HL-60 (cell line): ENCODE measurements at regions not wholly inside any gene's neighbourhood (a gene's known extent, or its start where the extent isn't known, plus 50 kb on each side); places are given as distances from the start of the nearest gene placed in this dataset.

Experiments used
- DNase-seq, 2 experiments: peaks; one replicate each; pipeline ENCODE4 v3.0.0-alpha.2; 2010 to 2020; ENCODE audit warnings: low read depth in 1 of 2, low spot score in 1 of 2
- H3K27ac ChIP-seq: fragments of 250-450 bp; sonication (Bioruptor Pico); replicated peaks from 2 replicates; pipeline ENCODE4 v1.5.1; 2020; ENCODE audit warnings: mild to moderate bottlenecking, moderate library complexity
- H3K27me3 ChIP-seq: fragments of 250-450 bp; sonication (Bioruptor Pico); 2 replicates; pipeline ENCODE4 v1.5.1; 2021; ENCODE audit warnings: mild to moderate bottlenecking, moderate library complexity; ENCODE audit not compliant: insufficient read depth, poor library complexity, severe bottlenecking
- H3K4me3 ChIP-seq: replicated peaks from 2 replicates; pipeline ENCODE4 v1.5.1; 2011; ENCODE audit warnings: mild to moderate bottlenecking, control low read depth, low read length; ENCODE audit not compliant: insufficient read depth
- GABPA ChIP-seq: IDR thresholded peaks from 2 replicates; pipeline ENCODE4 v1.6.1; 2012; ENCODE audit warnings: low read depth
- POLR2AphosphoS5 ChIP-seq: IDR thresholded peaks from 2 replicates; pipeline ENCODE4 v1.6.1; 2012; ENCODE audit warnings: low read depth
- SPI1 ChIP-seq: IDR thresholded peaks from 2 replicates; pipeline ENCODE4 v1.6.1; 2012; ENCODE audit warnings: low read depth, mild to moderate bottlenecking, borderline replicate concordance
- TF ChIP-seq, protein P1 (sequence below): IDR thresholded peaks from one replicate; pipeline ENCODE4 v1.5.1; 2011; ENCODE audit warnings: low read length, control low read depth, inconsistent platforms; ENCODE audit not compliant: insufficient read depth
- TF ChIP-seq, protein P2 (sequence below): IDR thresholded peaks from 2 replicates; pipeline ENCODE4 v1.6.1; 2012; ENCODE audit warnings: low read depth; ENCODE audit not compliant: insufficient replicate concordance

DNA sequence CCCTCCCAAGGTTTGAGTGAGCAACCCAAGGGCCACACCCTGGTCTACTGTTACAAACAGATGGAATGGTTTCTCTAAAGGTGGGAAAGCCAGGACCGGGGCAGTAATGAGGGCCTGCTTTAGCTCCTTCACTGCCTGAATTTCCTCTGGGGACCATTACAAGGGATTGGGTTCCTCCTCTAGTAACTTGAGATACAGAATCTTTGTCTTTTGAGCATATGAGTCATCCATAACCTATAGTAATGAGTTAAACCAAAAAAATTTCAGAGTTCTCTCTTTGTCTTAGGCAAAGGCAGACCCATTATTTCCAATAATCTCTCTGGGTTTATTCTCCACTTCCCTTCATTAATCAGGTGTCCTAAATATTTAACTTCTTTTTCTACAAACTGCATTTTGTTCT is 618.8 kb downstream of the HINT1 start:
- Histone ChIP-seq H3K4me3 (no peak overlapping the region), H3K27me3 (no peaks in the 10 kb centered on the region), H3K27ac (no peak overlapping the region)
- DNase-seq, result no peak
- TF ChIP-seq SPI1 (no peak), GABPA (no peak), POLR2AphosphoS5 (no peak)
- TF ChIP-seq, protein P1, sequence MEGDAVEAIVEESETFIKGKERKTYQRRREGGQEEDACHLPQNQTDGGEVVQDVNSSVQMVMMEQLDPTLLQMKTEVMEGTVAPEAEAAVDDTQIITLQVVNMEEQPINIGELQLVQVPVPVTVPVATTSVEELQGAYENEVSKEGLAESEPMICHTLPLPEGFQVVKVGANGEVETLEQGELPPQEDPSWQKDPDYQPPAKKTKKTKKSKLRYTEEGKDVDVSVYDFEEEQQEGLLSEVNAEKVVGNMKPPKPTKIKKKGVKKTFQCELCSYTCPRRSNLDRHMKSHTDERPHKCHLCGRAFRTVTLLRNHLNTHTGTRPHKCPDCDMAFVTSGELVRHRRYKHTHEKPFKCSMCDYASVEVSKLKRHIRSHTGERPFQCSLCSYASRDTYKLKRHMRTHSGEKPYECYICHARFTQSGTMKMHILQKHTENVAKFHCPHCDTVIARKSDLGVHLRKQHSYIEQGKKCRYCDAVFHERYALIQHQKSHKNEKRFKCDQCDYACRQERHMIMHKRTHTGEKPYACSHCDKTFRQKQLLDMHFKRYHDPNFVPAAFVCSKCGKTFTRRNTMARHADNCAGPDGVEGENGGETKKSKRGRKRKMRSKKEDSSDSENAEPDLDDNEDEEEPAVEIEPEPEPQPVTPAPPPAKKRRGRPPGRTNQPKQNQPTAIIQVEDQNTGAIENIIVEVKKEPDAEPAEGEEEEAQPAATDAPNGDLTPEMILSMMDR, result no peak
- TF ChIP-seq, protein P2, sequence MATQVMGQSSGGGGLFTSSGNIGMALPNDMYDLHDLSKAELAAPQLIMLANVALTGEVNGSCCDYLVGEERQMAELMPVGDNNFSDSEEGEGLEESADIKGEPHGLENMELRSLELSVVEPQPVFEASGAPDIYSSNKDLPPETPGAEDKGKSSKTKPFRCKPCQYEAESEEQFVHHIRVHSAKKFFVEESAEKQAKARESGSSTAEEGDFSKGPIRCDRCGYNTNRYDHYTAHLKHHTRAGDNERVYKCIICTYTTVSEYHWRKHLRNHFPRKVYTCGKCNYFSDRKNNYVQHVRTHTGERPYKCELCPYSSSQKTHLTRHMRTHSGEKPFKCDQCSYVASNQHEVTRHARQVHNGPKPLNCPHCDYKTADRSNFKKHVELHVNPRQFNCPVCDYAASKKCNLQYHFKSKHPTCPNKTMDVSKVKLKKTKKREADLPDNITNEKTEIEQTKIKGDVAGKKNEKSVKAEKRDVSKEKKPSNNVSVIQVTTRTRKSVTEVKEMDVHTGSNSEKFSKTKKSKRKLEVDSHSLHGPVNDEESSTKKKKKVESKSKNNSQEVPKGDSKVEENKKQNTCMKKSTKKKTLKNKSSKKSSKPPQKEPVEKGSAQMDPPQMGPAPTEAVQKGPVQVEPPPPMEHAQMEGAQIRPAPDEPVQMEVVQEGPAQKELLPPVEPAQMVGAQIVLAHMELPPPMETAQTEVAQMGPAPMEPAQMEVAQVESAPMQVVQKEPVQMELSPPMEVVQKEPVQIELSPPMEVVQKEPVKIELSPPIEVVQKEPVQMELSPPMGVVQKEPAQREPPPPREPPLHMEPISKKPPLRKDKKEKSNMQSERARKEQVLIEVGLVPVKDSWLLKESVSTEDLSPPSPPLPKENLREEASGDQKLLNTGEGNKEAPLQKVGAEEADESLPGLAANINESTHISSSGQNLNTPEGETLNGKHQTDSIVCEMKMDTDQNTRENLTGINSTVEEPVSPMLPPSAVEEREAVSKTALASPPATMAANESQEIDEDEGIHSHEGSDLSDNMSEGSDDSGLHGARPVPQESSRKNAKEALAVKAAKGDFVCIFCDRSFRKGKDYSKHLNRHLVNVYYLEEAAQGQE, result no peak

DNA sequence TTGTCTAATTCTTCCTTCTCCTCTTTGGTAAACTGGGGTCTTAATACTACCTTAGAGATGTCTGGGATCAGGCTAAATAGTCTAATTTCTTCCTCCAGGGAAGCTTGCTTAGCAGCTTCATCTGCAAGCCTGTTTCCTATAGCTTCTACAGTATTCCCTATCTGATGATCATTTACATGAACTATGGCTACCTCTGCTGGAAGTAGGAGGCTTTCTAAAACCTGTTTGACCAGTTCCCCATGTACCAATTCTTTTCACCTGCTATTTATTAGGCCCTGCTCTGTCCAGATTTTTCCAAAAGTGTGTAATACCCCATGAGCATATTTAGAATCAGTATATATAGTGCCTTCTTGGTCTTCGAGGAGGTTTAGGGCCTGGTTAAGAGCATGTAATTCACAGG is 619.8 kb downstream of the HINT1 start:
- H3K4me3 ChIP-seq, result no peak overlapping the region
- no peaks in the 10 kb centered on the region for H3K27me3 ChIP-seq
- DNase-seq, result no peak
- TF ChIP-seq POLR2AphosphoS5 (no peak), SPI1 (no peak), GABPA (no peak)
- TF ChIP-seq, protein P1, result no peak
- TF ChIP-seq, protein P2, result no peak
- H3K27ac ChIP-seq, result no peak overlapping the region

DNA sequence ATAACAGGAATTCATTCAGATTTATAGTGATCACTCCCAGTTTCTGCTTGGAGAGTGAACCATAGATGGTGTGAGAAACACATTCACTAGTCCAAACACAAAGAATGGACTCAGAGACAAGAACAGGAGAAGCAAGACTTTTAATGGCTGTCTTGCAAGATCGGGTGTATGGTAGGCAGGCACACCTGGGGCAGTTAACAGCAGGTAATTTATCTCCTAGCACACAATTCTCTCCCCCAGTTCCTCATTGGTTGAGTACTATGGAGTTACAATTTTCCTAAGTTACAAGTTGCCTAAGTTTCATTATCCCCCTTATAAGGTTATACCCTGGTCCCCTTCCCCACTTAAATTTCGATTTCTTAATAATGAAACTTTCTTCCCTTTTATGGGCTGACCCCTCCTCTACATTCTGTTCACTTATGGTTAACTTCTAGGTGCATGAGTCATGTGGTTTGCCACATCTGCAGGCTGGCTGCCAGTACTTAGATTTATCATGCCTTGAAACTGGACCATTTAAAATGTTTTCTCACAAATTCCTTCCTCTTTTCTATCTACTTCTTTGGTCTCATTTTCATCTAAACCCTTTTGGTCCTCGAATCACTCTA is 623.3 kb downstream of the HINT1 start:
- Histone ChIP-seq H3K27ac (no peak overlapping the region), H3K4me3 (no peak overlapping the region), H3K27me3 (no peaks in the 10 kb centered on the region)
- TF ChIP-seq GABPA (no peak), POLR2AphosphoS5 (no peak), SPI1 (no peak)
- TF ChIP-seq, protein P1, result no peak
- TF ChIP-seq, protein P2, result no peak
- DNase-seq, result peak in 1 of 2 experiments; percentile 14
